DMS 273 treated with DMSO at 0.1 percent for 48 hours (cell line): ENCODE measurements at regions not wholly inside any gene's neighbourhood (a gene's known extent, or its start where the extent isn't known, plus 50 kb on each side); places are given as distances from the start of the nearest gene placed in this dataset.
"Not testable (repeated sequence)": the region's sequence is repeated elsewhere in the genome, so short reads cannot be mapped to it uniquely, and the experiment has no call there.

Experiments used
- DNase-seq: peaks from one replicate; lab custom pipeline; 2025; lab: John Stamatoyannopoulos, UW

DNA sequence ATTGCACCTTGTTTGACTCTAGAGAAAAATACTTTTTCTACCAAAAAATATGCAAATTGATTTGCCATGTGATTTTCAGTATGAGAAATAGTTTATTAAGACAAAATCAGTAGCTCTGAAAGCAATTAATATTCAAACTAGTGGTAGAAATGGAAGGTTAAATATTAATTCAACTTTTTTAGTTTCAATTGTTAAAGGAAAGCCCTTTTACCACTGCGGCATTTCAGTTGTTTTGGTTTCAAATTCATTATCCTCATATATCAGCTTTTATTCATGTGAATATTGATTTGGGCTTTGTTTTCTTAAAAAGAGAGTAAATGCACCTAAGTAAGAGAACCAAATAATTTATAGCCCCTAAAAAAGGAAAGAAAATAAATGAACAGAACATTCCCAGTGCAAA is 660.6 kb upstream of the CHD1 start:
- no peak for DNase-seq

DNA sequence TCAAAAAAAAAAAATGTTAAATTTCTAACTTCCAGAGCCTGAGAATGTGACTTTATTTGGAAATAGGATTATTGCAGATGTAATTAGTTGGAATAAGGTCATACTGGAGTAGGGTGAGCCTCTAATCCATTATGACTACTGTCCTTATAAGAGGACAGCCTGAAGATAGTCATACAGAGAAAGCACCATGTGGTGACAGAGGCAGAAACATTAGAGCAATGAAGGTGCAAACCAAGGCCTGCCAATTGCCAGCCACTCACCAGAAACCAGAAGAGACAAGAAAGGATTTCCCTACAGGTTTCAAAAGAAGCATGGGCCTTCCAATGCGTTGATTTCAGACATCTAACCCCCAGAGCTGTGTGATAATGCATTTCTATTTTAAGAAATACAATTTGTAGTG is 659.2 kb upstream of the CHD1 start:
- no peak for DNase-seq

- DNase-seq: no peak
Observed at GRCh38 chr5:99586878-99587277, 658.1 kb upstream of the CHD1 start.

DNA sequence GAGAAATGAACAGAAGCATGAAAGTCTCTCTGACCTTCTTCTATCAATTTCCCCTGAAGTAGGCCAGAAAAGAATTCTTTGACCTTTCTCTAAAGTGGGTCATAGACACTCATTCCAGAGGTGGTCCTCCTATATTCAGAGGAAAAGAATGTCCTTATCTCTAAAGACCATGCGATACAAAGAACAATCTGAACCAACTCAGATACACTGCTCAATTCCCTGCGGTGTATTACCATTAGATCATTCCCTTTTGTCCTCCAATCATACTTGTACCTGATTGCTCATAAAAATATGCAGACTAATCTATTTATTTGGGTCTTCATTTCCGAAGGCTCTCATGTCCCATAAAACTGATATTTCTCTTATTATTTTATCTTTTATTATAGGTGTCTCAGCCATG is 652.4 kb upstream of the CHD1 start:
- DNase-seq: not testable (repeated sequence)

DNA sequence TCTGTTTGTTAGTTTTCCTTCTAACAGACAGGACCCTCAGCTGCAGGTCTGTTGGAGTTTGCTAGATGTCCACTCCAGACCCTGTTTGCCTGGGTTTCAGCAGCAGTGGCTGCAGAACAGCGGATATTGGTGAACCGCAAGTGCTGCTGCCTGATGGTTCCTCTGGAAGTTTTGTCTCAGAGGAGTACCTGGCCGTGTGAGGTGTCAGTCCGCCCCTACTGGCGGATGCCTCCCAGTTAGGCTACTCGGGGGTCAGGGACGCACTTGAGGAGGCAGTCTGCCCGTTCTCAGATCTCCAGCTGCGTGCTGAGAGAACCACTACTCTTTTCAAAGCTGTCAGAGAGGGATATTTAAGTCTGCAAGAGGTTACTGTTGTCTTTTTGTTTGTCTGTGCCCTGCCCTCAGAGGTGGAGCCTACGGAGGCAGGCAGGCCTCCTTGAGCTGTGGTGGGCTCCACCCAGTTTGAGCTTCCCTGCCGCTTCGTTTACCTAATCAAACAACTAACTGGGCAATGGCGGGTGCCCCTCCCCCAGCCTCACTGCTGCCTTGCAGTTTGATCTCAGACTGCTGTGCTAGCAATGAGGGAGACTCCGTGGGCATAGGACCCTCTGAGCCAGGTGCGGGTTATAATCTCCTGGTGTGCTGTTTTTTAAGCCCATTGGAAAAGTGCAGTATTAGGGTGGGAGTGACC is 634.3 kb upstream of the CHD1 start:
- not testable (repeated sequence) for DNase-seq

- DNase-seq: no peak
Observed at GRCh38 chr5:99553211-99553810, 624.5 kb upstream of the CHD1 start.

DNA sequence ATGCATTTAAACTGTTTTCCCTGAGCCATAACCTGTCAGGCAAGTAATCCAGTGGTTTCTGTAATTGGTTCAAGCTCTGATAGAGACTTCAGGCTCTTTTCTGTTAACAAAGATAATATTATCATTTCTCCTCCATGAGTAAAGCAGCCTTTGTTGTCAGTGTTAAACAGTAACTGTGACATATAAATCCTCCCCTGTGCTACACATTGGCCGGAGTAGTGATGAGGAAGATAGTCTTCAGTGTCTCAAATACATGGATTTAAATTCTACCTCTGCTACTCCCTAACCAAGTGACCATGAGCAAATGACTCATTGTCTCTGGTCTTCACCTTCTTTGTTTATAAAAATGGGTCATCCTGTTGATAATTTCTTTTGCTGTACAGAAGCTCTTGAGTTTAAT is 615.5 kb upstream of the CHD1 start:
- no peak for DNase-seq

DNA sequence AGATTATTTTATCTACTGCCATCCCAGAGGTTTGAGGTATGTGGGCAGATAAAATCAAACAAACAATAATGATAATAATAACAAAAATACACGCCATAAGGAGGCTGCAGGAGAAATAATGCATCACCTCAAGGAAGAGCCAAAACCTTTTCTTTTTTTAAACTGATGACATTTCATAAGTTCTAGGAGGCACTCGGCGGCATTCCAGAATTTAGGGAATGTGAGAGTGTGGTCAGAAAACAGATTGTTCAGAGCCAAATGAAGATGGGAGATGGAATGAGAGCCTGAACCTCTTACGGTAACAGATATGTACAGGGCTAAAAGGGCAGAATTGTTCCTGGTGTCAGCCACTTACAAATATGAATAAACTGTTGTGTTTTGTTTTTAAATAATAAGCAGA is 615.0 kb upstream of the CHD1 start:
- DNase-seq: no peak

DNA sequence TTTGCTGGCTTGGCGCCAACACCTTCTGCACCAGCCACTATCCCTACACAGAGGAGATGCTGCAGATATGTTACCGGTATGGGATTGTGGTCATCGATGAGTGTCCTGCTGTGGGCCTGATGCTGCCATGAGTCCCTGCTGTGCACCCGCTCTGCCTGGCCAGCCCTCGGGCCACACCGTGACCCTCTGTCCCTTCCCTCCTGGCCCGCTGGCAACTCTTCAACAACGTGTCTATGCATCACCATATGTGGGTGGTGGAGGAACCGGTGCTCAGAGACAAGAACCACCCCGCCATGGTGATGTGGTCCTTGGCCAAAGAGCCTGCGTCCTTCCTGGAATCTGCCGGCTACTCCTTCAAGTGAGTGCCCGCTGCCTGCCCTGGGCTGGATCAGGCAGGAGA is 605.4 kb upstream of the CHD1 start:
- not testable (repeated sequence) for DNase-seq

DNA sequence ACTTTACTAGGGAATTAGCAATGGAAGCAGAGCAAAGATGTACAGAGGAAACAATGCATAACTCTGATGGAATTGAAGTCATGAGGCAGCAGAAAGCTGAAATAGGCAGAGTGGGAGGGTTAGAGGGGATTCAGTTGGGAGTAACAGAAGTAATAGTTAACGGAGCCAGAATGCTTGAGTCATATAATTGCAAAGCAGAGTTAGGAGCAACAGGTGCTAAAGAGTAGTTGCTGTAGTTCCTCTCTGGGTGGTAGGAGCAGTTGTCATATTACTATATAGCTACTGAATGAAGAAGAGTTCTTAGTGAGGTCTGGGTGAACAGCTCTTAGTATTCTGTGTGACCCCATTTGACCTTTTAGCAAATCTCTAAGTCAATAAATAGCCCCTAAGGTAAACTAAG is 592.9 kb upstream of the CHD1 start:
- DNase-seq: not testable (repeated sequence)

GRCh38 chr5:99515864-99516490 is 587.2 kb upstream of the CHD1 start:
- DNase-seq: peak; percentile 1

DNA sequence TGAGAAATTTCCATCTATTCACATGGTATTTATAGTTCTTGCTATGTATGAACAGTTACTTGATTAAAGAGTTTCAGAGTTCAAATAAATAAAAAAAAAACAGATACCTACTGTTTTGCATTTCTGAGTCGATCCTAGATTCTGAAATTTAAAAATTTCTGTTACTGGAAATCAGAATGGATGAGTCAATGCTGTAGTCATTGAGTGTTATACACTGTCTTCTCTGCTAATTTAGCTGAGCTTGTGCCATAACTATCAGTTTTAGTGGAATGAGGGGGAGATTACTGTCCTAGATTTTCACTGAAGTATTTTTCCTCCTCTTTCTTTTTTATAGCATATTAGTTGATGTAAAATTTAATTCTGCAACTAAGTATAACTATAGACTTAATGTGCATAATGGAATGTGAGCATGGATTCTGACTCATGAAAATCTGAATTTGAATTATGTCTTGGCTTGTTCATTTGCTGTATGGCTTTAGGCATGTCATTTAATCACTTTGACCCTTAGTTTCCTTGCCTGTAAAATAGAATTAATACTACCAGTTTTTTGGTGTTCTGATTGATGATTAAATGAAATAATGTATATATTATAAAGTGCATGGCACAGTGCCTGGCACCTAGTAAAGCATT is 581.5 kb upstream of the CHD1 start:
- not testable (repeated sequence) for DNase-seq

DNA sequence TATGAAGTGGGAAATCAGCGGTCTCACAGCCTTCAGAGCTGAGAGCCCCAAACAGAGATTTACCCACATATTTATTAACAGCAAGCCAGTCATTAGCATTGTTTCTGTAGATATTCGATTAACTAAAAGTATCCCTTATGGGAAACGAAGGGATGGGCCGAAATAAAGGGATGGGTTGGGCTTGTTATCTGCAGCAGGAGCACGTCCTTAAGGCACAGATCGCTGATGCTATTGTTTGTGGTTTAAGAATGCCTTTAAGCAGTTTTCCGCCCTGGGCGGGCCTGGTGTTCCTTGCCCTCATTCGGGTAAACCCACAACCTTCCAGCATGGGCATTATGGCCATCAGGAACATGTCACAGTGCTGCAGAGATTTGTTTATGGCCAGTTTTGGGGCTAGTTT is 580.3 kb upstream of the CHD1 start:
- DNase-seq: not testable (repeated sequence)

- not testable (repeated sequence) for DNase-seq
Observed at GRCh38 chr5:99495456-99495855, 566.6 kb upstream of the CHD1 start.

GRCh38 chr5:99478450-99478849 is 549.6 kb upstream of the CHD1 start:
- DNase-seq: not testable (repeated sequence)

DNA sequence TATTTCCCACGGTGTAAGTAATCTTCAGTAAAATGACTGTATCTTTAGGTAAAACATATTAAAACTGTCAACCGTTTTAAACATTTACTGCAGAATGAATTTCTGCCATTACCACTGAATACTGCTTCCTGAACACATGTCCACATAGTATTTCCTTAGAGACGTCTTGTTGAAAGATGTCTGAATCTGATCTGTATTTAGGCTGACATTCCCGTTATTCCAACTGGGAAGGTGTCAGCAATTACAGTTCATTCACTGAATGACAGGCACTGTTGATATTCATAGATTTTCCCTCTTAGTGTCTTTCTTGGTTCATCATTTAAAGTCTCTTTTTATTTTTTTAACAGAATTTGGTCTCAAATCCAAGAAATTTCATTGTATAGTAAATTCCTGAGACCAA is 544.5 kb upstream of the CHD1 start:
- DNase-seq: not testable (repeated sequence)

GRCh38 chr5:99471726-99472125 is 542.9 kb upstream of the CHD1 start:
- not testable (repeated sequence) for DNase-seq

DNA sequence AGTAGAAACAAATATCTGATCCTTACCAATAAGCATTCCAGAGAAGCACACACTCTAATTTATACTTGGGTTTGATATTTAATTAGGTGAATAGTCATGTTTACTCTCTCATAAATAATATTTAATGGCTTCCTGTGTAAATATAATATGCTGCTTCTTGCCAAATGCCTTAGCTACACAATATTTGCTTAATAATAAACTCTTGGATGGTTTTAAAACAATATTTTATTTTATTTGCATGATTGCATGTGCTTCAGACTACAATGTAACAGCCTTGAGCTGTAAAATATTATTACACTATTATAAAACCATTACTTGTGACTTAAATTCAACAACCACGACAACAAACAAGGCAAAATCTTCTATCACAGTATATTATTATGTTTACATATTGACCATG is 542.4 kb upstream of the CHD1 start:
- DNase-seq: not testable (repeated sequence)

GRCh38 chr5:99470636-99471035 is 541.8 kb upstream of the CHD1 start:
- not testable (repeated sequence) for DNase-seq

GRCh38 chr5:99460701-99461100 is 531.9 kb upstream of the CHD1 start:
- DNase-seq: no peak

DNA sequence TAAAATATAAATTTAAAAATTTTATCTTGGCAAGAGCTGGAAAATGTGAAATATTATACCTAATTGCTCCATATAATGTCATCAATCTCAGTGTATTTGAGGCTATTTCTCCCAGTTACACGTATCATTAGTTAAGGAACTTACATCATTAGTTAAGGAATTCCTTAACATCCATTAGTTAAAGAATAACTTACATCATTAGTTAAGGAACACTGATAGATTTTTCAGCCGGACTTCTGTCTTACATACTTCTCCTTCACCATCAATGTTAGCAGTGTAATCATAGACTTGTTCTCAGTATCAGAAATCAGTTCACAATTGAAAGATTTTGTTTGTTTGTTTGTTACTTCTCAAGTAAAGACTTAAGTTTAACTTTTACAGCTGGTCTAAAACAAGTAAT is 524.4 kb upstream of the CHD1 start:
- no peak for DNase-seq

DNA sequence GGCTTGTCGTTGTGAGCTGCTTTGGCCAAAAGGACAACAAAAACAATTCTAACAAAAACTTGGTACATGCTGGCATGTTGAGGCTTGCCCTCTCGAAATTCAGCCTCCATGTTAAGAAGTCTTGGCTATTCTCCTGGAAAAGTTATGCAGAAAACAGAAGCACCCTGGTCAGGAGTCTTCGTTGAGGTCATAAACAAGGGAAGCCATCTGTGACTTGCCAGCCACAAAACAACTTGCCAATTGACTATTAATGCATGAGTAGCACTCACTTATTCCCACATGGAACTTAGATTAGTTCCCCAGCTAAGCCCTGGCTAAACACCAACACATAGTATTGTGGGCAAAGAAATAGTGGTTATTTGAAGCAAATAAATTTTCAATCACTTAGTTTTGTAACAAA is 521.0 kb upstream of the CHD1 start:
- peak; percentile 50 for DNase-seq

GRCh38 chr5:99445805-99446204 is 517.0 kb upstream of the CHD1 start:
- no peak for DNase-seq
